Left ventricle myocardium superior (tissue), 1 donor: ENCODE measurements at regions not wholly inside any gene's neighbourhood (a gene's known extent, or its start where the extent isn't known, plus 50 kb on each side); places are given as distances from the start of the nearest gene placed in this dataset.

Experiments
- ATAC-seq: fragments of 200-7000 bp; cut with Tn5 transposase; one replicate; pipeline ENCODE4 v1.9.1; 2020; ENCODE audit warnings: mild to moderate bottlenecking, moderate library complexity
- DNase-seq: peaks from one replicate; pipeline ENCODE4 v3.0.0-alpha.2; 2020
- intact Hi-C: fragments of 100-400 bp; cut with micrococcal nuclease; formaldehyde crosslinking; loops from one replicate; pipeline ENCODE4 v1.11.0; 2022
- donor health status: DM: no; HTN: yes; CAD: no; lungs with severe emphysema.

DNA sequence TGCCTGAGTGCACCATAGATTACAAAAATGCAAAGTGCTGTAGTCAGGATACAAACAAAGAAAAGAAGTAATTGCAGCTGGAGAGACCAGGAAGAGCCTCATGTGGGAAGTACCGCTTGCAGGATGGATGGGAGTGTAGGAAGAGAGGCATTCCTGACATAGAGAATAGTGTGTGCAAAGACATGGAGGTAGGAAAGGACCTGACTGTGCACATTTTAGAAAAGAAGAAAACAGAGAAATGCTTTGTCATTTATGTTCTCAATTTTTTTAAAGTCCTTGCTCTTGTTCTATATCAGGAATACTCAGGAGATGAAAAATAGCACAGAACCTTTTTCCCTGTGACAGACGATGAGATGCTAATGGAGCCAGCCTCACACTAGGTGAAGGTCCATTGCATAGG lies 358.7 kb upstream of the TMPO start:
- intact Hi-C loops, result no loop called here
- DNase-seq (no peak), ATAC-seq (no peak)

DNA sequence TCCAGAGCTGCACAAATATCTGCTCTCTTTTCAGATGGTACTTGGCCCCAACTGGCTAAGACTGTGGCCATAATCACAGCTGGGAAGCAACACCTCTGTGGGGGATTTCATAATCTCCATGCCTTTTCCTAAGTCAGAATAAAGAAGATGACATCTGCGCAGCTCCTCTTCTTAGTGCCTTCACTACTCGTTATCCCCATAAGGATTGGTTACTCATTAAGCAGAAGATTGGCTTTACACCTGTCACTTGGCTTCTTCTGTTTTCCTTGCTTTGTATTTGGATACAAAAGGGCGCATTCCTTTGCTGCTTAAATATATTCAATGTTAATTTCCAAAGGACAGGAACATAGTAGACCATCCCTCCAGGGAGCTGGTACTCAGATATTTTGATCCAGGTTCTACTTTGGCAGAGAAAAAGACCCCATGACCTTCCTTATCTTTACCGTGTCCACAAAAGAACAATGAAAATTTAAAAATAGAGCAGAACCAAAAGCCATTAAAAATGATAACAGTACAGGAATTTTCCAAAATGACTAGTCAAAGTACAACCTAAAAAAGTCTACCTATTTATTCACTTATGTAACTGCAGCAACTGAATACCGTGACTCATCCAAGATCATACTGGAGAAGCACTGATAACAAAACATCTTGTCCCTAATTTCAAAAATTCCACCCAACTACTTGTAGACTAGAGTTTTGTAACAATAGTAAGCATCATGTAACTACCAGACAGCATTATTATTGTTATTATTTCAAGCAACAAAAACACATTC lies 352.3 kb upstream of the TMPO start:
- ATAC-seq (peak; percentile 74), DNase-seq (no peak)
- intact Hi-C loops, result no loop called here

DNA sequence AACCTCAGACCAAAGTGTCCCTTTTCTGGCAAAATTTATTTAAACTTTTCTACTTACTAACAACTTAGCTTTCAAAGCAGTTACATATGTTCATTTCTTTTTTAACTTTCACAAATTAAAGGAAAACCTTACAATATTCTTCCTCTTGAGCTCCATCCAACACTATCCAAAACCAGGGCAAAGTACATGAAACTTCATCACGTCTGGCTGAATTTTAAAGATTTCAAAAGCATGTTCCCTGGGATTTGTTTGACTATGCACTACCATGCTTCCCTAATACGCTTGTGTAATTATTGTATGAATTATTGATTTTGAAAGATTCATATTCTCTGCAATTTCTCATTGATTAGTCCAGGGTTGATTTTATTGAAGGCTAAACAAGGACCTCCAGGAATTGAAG lies 343.1 kb upstream of the TMPO start:
- intact Hi-C loops, result no loop called here
- no peak for ATAC-seq

DNA sequence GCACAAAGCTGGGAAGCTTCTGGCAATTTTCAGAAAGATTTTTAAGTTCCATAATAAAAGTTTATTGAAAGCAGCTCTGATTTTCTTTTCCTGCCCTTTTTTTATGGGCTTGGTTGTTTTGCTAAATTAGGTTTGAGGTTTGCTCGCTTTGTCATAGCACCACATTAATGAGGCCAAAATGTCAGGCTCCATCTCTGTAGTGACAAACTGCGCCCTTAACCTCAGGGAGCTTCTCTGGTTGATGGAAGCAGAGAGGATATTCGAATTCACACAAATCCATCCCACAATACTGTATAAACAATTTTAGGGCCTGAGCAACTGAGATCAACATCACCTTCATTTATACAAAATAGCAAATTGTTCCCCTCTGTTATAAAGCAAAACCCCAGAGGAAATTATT lies 342.6 kb upstream of the TMPO start:
- no peak for DNase-seq
- intact Hi-C loops, result no loop called here
- ATAC-seq, result no peak

More for the DNA sequence above, 343.1 kb upstream of the TMPO start:
- no peak for DNase-seq

DNA sequence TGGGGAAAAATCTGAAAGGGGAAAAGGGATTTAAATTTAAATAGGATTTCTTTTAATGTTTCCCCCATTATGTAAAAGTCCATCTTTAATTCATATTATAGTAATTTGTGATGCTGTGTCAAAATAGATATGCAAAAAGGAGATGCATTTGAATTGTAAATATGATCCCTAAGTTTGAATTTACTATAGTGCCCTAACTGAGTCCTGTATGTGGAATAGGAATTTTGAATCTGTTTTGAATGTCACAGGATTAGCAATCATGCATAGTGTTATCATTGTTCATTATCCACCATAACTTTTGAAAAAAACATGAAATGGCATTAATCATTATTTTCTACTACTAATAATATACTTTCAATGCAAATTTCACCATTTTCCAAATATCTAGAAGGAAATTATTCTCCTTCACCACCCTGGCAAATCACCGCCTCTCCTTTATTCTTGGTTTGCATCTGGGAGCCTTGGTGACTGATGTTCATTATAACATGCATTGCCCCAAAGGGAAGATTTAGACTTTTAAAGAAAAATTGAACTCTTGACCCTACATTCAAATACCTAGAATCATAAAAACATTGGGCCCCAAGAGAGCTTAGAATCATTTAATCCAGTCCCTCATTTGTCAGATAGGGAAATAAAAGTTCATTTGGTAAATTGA lies 341.5 kb upstream of the TMPO start:
- intact Hi-C loops, result no loop called here
- no peak for DNase-seq
- ATAC-seq, result no peak

DNA sequence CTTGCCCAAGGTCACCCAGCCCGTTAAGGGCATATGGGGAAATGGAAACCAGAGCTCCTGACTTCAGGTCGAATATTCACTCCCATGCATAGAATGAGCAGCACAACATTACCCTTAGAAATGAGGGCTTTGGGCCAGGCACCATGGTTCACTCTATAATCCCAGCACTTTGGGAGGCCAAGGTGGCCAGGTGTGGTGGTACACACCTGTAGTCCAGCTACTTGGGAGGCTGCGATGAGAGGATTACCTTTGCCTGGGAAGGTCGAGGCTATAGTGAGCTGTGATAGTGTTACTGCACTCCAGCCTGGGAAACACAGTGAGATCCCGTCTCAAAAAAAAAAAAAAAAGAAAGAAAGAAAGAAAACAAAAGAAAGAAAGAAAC lies 341.0 kb upstream of the TMPO start:
- intact Hi-C loops, result no loop called here
- ATAC-seq, result no peak
- DNase-seq, result no peak

DNA sequence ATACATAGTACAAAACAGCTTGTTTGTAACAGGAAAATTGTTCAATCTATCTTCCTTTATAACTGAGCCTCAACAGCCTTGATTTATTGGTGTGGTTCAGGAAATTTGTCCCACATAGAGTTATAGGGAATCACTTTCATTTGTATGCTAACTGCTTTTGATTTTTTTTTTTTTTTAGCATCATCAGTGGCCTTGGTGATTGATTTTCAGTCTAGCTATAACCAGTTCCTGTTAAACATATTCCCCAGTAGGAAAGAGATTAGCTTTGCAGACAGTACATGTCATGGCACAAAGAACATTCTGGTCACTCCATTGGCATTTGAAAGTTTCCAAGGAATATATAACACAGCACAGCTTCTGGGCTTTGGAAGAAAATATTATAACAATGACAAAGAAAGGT lies 337.3 kb upstream of the TMPO start:
- intact Hi-C loops, result no loop called here
- DNase-seq (no peak), ATAC-seq (no peak)

DNA sequence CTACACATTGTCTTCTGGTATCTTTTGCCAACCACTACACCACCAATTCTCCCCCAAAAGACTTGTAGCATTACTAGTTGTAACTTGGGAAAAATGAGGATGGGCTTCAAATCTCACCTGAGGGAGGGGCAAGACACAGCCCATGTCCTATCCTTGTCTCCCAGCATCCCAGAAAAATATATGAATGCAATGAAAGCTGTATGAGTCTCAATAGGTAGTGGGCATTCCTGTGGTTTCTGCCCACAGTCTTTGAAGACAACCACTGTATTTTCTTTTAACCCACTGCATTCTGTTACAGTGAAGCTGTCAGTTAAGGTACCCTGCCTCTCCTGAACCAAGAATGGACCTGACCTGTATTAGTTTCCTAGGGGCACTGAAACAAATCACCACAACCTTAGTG lies 336.2 kb upstream of the TMPO start:
- no peak for DNase-seq
- intact Hi-C loops, result no loop called here
- no peak for ATAC-seq

DNA sequence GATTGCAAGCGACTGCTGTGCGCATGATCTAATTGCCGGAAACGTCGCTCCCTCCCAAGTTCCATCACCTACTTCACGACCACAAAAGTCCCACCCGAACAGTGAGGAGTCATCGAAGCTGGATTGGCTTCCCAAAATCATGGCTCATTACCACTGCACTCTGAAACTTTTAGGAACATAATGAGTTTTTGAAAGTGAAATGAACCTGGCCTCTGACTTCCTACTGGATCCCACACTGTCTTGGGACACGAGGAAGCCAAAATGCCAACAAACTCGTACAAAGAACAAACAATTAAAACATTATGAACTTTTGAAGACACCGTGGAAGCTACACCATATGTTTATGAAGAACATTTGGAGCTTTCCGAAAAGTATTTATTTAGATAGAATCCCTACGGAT lies 334.8 kb upstream of the TMPO start:
- DNase-seq (no peak), ATAC-seq (no peak)
- intact Hi-C loops, result no loop called here

DNA sequence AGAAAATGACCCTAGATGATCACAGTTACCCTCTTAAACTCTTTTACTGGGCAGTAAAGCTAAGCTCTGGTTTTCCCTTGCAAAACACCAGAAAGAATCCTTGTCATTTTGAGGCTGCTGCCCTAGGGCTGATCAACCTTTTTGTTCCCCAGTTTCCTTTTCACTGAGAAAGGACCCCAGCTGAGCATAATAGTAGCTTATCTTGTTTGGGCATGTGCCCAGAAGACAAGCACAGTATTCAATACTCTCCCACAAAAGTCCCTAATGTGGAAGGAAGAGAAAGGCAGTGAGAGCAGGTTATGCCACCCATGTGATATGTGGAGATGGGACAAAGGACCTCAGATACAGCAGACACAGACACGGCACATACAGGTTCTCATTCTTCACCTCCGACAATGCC lies 332.6 kb upstream of the TMPO start:
- intact Hi-C loops, result no loop called here
- DNase-seq (no peak), ATAC-seq (no peak)

DNA sequence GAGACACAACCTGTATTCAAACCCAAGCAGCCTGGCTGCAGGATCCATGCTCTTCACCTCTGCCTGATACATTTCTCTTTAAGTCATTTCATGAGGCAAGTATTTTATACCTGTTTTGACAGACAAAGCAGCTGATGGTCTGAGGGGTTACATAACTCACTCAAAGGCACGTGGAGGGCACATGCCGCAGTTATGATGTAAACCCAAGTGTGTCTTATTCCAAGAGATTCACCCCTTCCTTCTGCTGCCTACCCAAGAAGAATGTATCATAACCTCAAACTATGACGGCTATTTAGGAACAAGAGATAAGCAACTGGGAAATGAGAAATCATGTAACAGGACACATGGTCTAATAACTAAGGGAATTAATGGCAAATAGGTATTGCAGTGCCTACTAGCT lies 329.8 kb upstream of the TMPO start:
- no peak for ATAC-seq

DNA sequence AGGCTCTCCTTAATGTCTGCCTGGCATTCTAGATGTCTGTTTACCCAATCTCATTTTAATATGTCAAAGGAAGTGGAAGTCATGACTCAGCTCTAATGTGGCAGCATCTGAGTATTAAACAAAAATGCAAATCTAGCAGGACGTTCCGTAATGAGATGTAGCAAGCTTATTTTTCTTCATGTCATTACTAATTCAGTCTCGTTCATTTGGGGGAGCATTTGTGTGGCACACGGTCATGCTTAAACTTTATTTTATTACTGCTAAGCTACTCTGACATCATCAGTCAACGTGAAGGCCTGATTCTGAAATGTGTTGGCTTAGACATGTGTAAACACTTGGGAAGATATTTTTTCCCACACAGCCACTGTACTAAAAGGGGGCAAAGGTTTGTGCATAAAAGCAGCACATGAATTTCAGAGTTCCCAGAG lies 326.7 kb upstream of the TMPO start:
- DNase-seq, result no peak
- no peak for ATAC-seq
- intact Hi-C loops, result no loop called here

More for the DNA sequence above, 329.8 kb upstream of the TMPO start:
- intact Hi-C loops, result no loop called here
- no peak for DNase-seq

DNA sequence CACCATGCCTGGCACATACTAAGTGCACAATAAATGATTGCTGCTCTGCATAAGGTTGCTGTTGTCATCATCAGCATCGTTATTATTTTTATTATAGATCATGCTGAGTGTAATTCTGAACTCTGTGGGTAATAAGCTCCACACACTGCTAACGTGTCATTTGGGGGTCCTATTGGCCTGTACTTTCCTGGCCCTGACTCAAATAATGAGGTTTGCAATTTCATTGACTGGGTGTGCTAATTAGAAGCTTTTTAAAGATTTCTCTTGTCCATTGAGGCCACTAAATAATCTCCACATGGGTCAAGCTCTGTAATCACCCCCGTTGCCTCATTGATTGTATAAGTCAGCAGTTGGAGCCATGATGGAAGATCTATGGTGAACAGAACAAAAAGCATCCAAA lies 320.8 kb upstream of the TMPO start:
- ATAC-seq (no peak), DNase-seq (no peak)
- intact Hi-C loops, result no loop called here

DNA sequence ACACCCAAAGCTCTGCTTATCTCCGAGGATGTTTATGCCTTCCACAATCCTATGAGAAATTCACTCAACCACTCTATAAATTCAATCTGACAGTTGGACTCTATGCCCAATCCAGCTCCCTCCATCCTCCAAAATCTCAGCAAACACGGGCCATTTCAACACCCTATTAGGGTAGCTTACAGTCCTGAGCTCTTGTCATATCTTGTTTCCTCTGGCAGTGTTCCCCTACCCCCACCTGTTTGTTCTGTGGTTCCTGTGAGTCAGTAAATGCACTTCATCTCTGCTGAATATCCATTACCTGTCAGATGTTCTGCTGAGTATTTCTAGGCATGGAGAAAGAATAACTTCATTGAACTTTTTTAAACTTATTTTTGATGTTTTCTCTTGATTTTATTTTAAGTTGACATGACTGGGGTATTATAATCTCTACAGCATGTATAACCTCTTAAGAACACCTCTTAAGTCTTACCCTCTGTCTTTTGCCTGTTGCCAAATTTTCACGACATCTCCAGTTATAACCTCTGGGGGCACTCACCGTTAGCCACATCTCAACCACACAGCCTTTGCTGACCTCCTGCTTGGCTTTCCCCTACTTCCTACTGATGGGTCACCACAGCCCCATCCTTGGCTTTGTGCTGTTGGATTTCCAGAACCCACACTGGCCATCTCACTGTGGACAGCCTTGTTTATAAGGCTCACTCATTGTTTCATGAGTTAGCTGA lies 317.0 kb upstream of the TMPO start:
- intact Hi-C loops, result no loop called here
- DNase-seq (no peak), ATAC-seq (no peak)

DNA sequence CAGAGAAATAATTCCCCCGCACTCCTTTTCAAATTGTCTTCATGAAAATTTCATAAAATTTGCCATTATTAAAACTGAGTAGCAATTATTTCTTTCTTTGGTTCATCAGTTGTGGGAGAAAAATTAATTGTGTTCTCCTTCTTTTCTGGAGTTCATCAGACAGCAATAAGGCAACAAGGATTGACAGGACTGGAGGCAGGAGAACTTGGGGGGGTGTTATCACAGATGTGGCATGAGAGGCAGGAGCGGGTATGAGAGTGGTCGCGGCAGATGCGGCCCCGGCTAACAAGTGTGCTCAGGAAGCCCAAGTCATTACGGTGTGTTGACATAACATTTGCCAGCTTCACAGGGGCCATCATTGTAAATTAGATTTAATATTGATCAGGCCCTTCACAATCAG lies 306.6 kb upstream of the TMPO start:
- ATAC-seq (no peak), DNase-seq (no peak)
- intact Hi-C loops, result no loop called here

DNA sequence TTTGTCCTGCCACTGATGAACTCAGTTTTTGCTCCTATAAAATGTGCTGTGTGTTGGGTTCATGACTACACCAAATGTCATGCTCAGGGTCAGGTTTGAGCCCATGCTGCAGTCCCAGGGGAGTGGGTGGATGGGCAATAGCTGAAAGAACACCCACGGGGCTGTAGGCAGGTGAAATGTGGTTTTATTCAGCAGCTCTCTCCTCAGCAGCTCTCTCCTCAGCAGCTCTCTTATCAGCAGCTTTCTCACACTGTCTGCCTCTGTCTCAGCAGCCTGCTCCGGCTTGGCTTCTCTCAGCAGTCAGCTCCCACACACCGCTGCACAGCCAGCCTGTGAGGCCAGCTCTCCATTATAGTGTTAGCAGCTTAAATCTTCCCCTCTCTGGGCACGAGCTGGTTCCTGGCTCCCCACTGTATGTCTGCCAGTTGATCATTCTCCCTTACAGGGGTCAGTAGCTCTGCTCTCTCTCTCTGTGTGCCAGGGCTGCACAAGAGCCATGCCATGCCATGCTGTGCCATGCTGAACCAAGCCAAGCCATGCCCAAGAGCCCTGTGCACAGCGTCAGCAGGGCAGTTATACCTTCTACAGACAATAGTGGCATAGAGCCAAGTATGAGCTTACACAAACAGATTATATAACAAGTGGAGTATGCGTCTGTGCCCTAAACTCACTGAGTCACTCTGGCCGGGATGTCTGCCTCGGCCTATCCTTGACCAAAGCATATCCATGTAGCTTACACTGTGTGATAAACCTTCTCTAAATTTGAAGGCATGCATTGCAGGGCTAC lies 303.3 kb upstream of the TMPO start:
- intact Hi-C loops, result no loop called here
- ATAC-seq, result no peak

DNA sequence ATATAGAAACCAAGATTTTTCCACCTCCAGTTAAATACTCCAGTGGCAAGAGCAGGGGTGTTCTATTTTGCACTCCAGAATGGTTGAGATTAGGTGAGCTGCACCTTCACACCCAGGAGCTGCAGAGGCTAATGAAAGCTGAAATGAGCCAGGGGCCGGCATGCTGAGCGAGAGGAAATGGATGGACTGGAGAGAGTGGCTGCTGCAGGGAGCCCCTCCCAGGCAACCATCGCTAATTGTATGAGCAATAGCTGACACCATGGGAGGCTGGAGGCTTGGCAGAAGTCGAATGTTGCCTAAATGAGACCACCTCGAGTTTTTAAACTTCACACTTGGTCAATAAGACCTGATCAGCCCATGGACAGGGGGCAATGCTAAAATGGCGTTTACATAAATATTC lies 301.8 kb upstream of the TMPO start:
- ATAC-seq (no peak), DNase-seq (no peak)
- intact Hi-C loops, result no loop called here

More for the DNA sequence above, 303.3 kb upstream of the TMPO start:
- no peak for DNase-seq

DNA sequence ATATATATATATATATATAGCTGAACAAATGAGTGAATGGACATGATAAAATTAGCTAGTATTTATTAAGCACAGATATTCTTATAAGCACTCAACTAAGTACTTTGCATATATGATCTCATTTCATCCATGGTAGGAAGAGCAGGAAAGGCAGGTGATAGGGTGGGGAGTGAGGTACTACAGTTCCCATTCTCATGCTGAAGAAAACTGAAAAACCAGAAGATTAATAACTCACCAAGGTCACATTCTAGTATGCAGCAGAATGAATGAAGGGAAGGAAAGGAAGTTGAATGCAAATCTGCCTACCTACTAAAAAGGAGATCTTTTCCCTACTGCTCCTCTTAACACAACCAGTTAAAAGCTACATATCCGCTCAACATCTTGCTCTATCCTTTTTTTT lies 298.1 kb upstream of the TMPO start:
- DNase-seq, result no peak
- no peak for ATAC-seq
- intact Hi-C loops, result no loop called here

DNA sequence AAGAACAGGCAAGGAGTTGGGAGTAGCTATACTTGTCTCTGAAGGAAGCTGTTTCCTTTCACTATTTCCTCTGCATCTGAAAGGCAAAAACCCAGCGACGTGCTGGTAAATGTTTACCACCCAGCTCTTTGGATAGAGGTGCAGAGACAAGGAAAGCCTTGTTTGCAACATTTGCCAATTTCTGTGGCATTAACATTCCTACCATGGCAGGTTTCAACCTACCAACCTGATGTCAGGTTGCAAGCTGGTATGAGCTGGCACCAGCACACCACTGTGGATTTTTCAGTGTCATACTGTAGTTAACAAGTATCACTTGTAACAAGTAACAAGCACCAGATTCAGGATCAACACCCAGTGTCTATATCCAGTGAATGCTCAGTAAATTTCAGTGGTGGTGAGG lies 294.8 kb upstream of the TMPO start:
- ATAC-seq (no peak), DNase-seq (no peak)
- intact Hi-C loops, result no loop called here

DNA sequence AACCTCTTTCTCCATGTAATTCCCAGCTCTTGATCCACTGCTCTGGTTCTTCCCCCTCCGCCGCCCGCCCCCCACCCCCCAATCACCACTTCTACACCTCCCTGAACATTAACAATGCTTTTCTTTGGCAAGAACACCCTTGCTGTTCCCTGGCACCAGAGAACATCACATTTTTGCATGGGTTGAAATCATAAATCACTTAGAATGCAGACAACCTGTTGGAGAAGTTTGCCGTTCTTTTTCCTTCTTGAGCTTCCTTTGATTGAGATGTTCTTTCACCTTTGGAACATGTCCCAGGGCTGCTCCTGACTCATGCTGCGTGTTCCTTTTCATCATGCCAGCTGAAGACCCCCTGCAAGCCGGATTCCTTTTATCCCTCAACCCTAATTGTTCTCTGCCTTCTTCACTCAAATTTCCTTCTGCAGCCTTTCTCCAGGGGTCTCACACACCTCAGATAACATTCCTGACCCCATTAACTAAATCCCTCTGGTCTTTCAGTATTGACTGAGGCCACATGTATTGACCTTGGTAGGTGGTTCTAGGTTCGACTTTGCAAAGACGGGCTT lies 294.1 kb upstream of the TMPO start:
- DNase-seq (no peak), ATAC-seq (no peak)
- intact Hi-C loops, result no loop called here
